HG03066 (cell line): ENCODE measurements at regions not wholly inside any gene's neighbourhood (a gene's known extent, or its start where the extent isn't known, plus 50 kb on each side); places are given as distances from the start of the nearest gene placed in this dataset.

Experiments used
- ATAC-seq: cut with Tn5 transposase; IDR thresholded peaks from one replicate; pipeline ENCODE4 v1.9.1; 2021; ENCODE audit warnings: low read depth; ENCODE audit not compliant: unreplicated experiment

DNA sequence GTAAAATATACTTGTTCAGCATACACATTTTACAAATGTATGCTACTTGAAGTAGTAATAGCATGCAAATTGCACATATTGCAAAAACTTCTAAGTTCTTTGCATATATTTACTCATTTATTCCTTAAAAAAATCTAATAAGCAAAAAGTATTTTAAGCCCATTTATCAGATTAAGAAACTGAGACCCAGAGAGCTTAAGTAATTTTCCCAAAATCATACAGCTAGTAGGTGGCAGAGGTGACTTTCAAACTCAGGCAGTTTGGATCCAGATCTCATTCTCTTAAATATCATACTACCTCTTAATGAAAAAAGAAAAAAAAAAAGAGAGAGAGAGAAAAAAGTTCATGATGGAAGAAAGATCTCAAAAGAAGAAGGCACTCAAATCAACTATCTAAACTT, 157.9 kb downstream of the RPS12 start:
- no peak for ATAC-seq

GRCh38 chr6:132972971-132973370, 158.6 kb downstream of the RPS12 start:
- no peak for ATAC-seq

GRCh38 chr6:132973514-132973993, 159.2 kb downstream of the RPS12 start:
- ATAC-seq = no peak

- ATAC-seq = no peak
Observed at GRCh38 chr6:132974122-132974521, 159.8 kb downstream of the RPS12 start.

GRCh38 chr6:132977413-132977812, 163.0 kb downstream of the RPS12 start:
- no peak for ATAC-seq

- no peak for ATAC-seq
Observed at GRCh38 chr6:132978685-132979084, 164.3 kb downstream of the RPS12 start.

- ATAC-seq = no peak
Observed at GRCh38 chr6:132993738-132994137, 179.4 kb downstream of the RPS12 start.

- ATAC-seq = no peak
Observed at GRCh38 chr6:132995009-132995408, 180.6 kb downstream of the RPS12 start.

DNA sequence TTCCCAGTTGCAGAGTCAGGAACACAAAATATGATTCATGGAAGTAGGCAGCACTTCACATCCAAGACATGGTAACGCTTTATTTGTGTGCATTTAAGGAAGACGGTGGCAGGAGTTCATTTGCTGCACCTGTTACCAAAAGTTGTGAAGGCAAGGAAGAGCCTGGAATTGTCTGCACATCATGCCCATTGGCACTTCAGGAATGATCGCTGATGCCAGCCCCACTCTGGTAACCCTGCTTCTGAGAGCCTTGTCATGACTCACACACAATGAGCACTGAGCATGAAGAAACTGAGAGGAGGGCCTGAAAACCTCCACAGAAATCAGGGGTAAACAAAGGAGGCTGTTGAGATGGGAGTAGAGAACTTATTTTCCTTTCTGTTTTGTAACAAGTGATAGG, 181.1 kb downstream of the RPS12 start:
- no peak for ATAC-seq

- no peak for ATAC-seq
Observed at GRCh38 chr6:132998418-132998817, 184.0 kb downstream of the RPS12 start.

GRCh38 chr6:133001040-133001565, 186.7 kb downstream of the RPS12 start:
- no peak for ATAC-seq

GRCh38 chr6:133004304-133004884, 190.0 kb downstream of the RPS12 start:
- no peak for ATAC-seq

- ATAC-seq = no peak
Observed at GRCh38 chr6:133012774-133013173, 198.4 kb downstream of the RPS12 start.

DNA sequence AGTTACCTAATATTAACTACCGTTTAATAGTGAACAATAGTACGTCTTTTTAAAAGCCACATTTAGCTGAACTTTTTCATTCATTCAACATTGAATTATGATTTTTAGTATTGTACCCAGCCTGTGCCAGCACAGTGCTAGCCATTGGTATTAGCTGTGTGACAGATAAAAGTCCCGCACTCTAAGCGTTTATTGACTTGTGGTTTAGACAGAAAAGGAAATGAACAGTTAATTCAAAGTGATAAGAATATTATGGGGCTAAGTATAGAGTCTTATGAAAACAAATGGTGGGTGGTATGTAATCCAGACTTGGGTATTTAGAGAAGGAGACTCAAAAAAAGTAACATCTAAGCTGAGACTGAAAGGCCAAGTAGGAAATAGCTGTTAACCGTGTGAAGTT, 202.3 kb downstream of the RPS12 start:
- no peak for ATAC-seq

DNA sequence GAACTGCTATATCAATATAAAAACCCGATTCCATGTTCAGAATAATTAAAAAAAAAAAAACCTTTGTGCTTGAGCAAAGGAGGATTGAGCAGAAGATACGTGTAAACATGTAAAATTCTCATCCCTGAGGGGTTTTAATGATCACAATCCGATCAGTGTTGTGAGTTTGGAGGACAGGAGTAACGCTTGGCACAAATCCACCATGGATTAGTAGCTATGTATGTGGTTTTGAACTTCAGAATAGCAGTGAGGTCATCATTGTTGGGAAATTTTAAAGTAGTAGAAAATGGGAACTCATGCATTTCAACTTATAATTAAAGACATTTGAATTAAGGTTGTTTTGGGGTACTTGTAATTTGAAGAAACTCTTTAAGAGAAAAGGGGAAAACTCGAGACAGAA, 203.2 kb downstream of the RPS12 start:
- ATAC-seq = no peak

- ATAC-seq = no peak
Observed at GRCh38 chr6:133026705-133027104, 212.3 kb downstream of the RPS12 start.

GRCh38 chr6:133033263-133033662, 207.9 kb upstream of the EYA4 start:
- ATAC-seq = no peak

- ATAC-seq = no peak
Observed at GRCh38 chr6:133034509-133035206, 206.5 kb upstream of the EYA4 start.

GRCh38 chr6:133040094-133040802, 200.9 kb upstream of the EYA4 start:
- ATAC-seq = no peak

GRCh38 chr6:133040803-133041419, 200.2 kb upstream of the EYA4 start:
- no peak for ATAC-seq

- no peak for ATAC-seq
Observed at GRCh38 chr6:133042550-133043120, 198.5 kb upstream of the EYA4 start.
